Upper lobe of left lung (tissue), 4 donors: ENCODE measurements at regions not wholly inside any gene's neighbourhood (a gene's known extent, or its start where the extent isn't known, plus 50 kb on each side); places are given as distances from the start of the nearest gene placed in this dataset.

Experiments
- POLR2A ChIP-seq, 4 donors: fragments of 450-650 bp; IDR thresholded peaks; one replicate each; pipeline ENCODE4 v1.5.1; 2016 to 2017; ENCODE audit warnings: antibody characterized with exemption in 4 of 4, mild to moderate bottlenecking in 2 of 4
- POLR2AphosphoS5 ChIP-seq, 2 donors: sonication (generic); formaldehyde crosslinking; IDR thresholded peaks; one replicate each; pipeline ENCODE4 v1.5.1; 2017; ENCODE audit warnings: antibody characterized with exemption in 2 of 2
- TF ChIP-seq, protein P1 (sequence below), 6 experiments: fragments of 450-650 bp in 4 of 6; fragments of 200-600 bp in 2 of 6; sonication (generic) in 2 of 6; IDR thresholded peaks; one replicate each; pipeline ENCODE4 v1.5.1; 2016 to 2019; ENCODE audit warnings: antibody characterized with exemption in 6 of 6

DNA sequence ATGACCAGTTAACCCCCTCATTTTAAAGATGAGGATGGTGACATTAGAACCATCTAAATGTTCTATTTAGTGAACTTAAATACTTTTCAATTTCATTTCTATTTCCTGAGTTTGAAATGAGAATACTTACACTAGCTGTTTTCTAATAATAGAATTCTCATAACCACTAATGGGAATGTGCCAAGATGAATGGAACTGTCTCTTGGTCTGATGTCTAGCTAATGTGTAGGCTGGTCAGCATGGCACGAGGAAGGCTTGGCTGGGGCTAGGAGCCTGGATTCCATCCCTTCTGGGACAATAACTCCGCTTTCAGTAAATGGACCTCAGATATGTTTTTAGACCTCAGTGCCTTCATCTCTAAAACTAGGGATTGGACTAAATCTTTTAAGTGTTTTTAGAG lies 185.8 kb upstream of the NRP1 start:
- no peak for TF ChIP-seq POLR2AphosphoS5 (IDR thresholded peaks at IDR 0.05)
- TF ChIP-seq, protein P1, sequence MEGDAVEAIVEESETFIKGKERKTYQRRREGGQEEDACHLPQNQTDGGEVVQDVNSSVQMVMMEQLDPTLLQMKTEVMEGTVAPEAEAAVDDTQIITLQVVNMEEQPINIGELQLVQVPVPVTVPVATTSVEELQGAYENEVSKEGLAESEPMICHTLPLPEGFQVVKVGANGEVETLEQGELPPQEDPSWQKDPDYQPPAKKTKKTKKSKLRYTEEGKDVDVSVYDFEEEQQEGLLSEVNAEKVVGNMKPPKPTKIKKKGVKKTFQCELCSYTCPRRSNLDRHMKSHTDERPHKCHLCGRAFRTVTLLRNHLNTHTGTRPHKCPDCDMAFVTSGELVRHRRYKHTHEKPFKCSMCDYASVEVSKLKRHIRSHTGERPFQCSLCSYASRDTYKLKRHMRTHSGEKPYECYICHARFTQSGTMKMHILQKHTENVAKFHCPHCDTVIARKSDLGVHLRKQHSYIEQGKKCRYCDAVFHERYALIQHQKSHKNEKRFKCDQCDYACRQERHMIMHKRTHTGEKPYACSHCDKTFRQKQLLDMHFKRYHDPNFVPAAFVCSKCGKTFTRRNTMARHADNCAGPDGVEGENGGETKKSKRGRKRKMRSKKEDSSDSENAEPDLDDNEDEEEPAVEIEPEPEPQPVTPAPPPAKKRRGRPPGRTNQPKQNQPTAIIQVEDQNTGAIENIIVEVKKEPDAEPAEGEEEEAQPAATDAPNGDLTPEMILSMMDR (IDR thresholded peaks at IDR 0.05): no peak
- TF ChIP-seq POLR2A (IDR thresholded peaks at IDR 0.05): no peak
